GM18499 (cell line): ENCODE measurements at regions not wholly inside any gene's neighbourhood (a gene's known extent, or its start where the extent isn't known, plus 50 kb on each side); places are given as distances from the start of the nearest gene placed in this dataset.
"Not testable (repeated sequence)": the region's sequence is repeated elsewhere in the genome, so short reads cannot be mapped to it uniquely, and the experiment has no call there.

Experiments
- ATAC-seq: cut with Tn5 transposase; IDR thresholded peaks from one replicate; pipeline ENCODE4 v1.9.1; 2021; ENCODE audit warnings: moderate number of reproducible peaks; ENCODE audit not compliant: insufficient read depth, unreplicated experiment

DNA sequence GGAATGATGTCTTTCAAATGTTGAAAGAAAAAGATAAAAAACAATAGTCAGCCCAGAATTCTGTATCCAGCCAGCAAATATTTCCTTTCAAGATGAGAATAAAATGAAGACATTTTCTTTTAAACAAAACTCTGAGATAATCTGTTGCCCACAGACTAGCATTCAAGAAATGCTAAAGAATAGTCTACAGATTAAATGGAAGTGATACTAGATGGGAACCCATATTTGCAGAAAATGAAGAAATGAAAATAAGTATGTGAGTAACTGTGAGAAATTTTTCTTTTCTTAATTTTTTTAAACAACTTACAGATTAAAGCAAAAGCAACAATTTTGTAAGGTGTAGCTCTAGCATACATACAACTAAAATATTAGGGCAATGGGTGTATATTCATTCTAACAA, 469.8 kb downstream of the IGSF11 start:
- no peak for ATAC-seq

DNA sequence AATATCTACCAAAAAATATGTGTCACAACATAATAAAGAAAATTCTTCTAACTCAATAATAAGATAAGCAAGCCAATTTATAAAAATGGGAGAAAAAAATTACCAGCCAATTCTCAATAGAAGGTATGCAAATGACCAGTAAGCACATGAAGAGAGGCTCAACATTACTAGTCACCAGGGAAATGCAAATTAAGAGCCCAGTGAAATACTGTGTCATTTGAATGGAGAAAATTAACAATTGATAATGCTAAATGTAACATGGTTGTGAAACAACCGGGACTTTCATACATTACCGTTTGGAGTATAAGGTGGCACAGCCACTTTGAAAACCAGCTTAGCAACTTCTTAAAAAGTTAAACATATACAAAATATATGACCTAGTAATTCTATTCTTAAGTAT, 460.7 kb downstream of the IGSF11 start:
- ATAC-seq = no peak

- ATAC-seq = no peak
Measured at GRCh38 chr3:118577055-118577777, 457.4 kb downstream of the IGSF11 start.

DNA sequence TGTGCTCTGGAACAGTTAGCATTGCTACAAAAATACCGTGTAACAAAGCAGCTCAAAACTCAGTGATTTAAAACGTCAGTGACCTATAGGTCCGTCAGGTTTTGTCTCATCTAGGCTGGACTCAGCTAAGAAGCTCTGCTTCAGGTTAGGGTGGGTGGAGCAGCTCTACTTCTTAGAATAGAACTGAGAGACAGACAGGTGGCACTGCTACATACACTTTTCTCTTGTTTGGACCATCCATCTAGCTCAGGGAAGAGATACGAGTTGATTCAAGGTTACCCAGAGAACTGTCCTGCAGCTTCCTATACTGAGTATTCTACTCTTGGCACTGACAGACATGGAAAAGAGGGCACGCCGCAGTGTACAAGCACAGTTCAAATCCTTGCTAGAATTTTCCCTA, 456.1 kb downstream of the IGSF11 start:
- ATAC-seq = no peak

DNA sequence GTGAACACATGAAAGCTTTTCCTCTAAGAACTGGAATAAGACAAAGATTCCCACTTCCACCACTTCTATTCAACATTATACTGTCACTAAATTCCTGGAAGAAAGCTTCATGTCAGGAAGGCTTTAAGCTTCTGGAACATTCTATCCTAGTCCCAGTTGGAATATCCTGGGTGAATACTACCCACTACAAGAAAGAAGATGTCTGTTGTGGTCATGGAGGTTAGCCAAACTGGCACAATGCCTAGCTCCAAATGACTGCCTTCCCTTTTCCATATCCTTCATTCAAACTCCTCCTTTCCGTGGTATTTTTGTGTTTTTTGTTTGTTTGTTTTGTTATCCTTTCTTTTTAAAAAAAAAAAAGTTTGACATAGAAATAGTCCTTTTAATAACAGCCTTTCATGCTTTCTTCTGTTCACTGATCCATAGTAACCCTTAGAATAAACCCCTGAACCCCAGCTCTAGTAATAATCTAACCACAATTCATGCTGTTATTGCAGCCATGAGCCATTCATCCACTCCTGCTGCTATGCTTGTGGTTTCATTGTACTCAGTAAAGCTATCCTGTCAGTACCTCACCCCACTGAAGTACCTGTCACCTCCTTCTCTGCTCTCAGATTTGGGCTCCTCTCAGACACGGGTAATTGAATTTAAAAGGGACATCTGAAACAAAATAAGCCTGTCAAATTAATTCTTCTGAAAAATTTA, 447.5 kb downstream of the IGSF11 start:
- ATAC-seq = no peak

- ATAC-seq = peak; percentile 57
Measured at GRCh38 chr3:118587847-118588246, 446.8 kb downstream of the IGSF11 start.

- no peak for ATAC-seq
Measured at GRCh38 chr3:118593277-118593670, 441.4 kb downstream of the IGSF11 start.

DNA sequence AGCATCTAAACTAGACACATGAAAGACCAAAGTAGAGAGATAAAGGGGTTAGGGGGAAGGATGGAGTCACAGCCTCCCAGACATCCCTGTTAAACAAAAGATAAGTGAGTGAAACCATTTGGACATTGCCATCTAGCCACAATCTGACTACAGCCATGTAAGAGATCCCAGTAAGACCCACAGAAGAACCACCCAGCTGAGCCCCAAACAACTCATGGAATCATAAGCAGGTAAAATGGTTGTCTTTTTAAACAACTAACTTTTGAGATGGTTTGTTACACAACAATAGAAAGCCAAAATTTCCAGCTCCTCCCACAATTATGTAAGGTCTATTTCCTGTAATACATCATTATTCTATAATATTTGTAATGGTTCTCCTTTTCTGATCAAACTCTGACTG, 437.5 kb downstream of the IGSF11 start:
- ATAC-seq = no peak

DNA sequence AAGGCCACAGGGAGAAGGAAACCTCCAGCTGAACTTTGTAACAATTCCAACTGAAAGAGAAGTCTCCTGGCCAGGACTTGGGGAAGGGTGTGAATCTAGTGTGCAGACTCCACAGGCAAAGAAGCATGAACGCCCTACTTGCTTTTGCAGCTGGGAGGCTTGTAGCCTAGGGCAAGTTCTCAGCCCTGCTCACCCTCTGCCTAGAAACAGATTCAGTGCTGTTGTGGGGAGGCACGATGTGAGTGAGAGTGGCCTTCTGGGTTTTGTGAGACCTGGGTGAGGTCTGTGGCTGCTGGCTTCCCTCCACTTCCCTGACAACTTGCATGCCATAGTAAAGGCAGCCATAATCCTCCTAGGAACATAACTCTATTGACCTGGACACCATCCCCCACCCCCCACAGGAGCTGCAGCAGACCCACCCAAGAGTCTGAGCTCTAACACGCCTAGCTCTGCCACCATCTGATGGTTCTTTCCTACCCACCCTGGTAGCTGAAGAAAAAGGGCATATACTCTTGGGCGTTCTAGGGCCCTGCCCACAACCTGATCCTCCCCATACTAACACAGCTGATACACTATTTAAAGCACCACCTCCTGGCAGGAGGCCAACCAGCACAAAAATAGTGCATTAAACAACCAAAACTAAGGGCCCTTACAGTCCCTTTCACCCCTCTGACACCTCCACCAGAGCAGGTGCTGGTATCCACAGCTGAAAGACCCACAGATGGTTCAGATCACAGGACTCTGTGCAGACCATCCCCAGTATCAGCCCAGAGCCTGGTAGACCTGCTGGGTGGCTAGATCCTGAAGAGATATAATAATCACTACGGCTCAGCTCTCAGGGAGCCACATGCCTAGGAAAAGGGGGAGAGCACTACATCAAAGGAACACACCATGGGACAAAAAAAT, 426.5 kb downstream of the IGSF11 start:
- no peak for ATAC-seq

DNA sequence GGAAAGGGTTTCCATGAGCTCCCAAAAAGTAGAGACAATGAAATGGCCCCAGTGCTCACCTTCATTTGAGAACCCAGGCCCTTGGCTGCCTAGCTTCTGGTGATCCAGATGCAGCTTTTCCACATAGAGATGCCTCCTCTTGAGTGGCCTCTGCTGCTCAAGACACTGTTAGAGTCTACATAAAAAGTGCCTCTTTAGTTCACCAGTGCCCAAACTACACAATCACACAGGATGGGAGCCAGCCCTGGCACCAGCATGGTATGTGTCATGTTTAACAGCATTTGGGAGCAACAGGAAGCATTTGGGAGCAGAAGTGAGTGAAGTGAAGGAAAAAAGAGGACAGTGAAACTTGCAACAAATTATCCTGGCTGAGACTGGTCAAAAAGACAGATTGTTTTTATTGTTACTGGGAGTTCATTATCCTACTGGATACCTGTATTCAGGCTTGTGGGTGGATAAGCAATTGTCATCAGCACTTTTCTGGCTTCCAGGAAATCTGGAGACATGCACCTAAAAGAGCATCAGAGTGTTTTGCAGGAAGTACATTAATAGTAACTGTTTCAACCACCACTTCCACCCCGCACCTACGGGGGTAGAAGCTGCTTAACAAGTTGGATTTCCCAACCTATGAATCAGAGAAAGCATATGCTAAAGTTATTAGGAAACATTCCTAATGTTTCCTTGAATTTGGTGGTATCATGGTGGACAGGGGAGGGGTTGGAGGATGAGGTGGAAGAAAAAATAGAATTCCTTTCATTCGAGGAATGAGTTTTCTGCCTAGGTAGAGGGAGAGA, 416.2 kb downstream of the IGSF11 start:
- ATAC-seq = no peak

GRCh38 chr3:118626453-118626852, 408.2 kb downstream of the IGSF11 start:
- ATAC-seq = no peak

- ATAC-seq = peak; percentile 95
Measured at GRCh38 chr3:118628704-118629341, 405.8 kb downstream of the IGSF11 start.

GRCh38 chr3:118629821-118630220, 404.8 kb downstream of the IGSF11 start:
- ATAC-seq = no peak

DNA sequence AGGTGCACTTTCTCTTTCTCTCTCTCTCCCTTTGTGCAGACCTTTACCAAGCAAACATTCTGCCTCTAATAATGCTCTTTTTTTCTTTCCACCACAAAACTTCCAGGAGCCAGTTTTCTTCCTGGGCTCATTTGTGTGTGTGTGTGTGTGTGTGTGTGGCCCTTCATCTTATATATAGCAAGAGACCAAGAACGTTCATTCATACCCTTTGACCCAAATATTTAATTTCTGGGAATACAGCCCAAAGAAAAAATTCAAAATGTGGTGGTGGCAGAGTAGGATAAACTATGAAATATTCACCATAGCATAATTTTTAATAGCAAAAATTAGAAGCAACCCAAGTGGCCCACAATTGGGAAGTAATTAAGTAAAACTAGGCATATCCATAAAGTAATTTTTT, 398.9 kb downstream of the IGSF11 start:
- no peak for ATAC-seq

GRCh38 chr3:118636841-118637240, 397.8 kb downstream of the IGSF11 start:
- ATAC-seq = no peak

GRCh38 chr3:118637846-118638245, 396.8 kb downstream of the IGSF11 start:
- no peak for ATAC-seq

DNA sequence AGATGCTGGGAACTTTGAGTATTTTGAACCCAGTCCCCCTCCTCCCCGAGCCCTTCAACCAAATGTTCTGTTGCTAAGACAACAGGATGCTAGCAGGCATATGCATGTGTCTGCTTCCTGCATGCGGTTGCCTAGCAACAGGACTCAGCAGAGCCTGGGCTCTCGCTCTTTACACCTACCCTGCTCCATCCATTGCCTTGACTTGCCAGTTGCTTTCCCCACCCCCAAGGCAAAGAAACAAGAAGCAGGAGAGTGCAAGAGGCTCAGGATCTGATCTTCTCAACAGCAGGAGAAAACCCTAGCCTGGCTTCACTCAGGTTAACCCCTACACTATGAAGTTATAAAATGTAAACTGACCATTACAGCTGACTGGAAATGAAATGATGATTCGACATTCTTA, 393.0 kb downstream of the IGSF11 start:
- no peak for ATAC-seq

GRCh38 chr3:118671192-118671591, 363.5 kb downstream of the IGSF11 start:
- no peak for ATAC-seq

- ATAC-seq = no peak
Measured at GRCh38 chr3:118675305-118675704, 359.3 kb downstream of the IGSF11 start.

GRCh38 chr3:118678663-118679062, 356.0 kb downstream of the IGSF11 start:
- not testable (repeated sequence) for ATAC-seq
